DMS 273 (cell line): ENCODE measurements at regions not wholly inside any gene's neighbourhood (a gene's known extent, or its start where the extent isn't known, plus 50 kb on each side); places are given as distances from the start of the nearest gene placed in this dataset.
A peak's percentile ranks its signal among the peaks of the same experiment; 100 is the strongest.

Experiments used
- DNase-seq: peaks from one replicate; lab custom pipeline; 2025; ENCODE audit not compliant: unreplicated experiment; lab: John Stamatoyannopoulos, UW

GRCh38 chr1:114232691-114233090 is 79.0 kb upstream of the SYT6 start:
- DNase-seq: no peak

- DNase-seq: no peak
Observed at GRCh38 chr1:114231301-114231700, 77.6 kb upstream of the SYT6 start.

GRCh38 chr1:114229368-114229767 is 75.7 kb upstream of the SYT6 start:
- DNase-seq: no peak

GRCh38 chr1:114227059-114227458 is 73.4 kb upstream of the SYT6 start:
- DNase-seq: no peak

- peak; percentile 21 for DNase-seq
Observed at GRCh38 chr1:114224196-114224907, 70.7 kb upstream of the SYT6 start.

GRCh38 chr1:114222920-114223319 is 69.3 kb upstream of the SYT6 start:
- DNase-seq: no peak

- peak; percentile 26 for DNase-seq
Observed at GRCh38 chr1:114219172-114219868, 65.7 kb upstream of the SYT6 start.

- peak; percentile 26 for DNase-seq
Observed at GRCh38 chr1:114218361-114219171, 64.9 kb upstream of the SYT6 start.

- peak; percentile 85 for DNase-seq
Observed at GRCh38 chr1:114216431-114217173, 62.9 kb upstream of the SYT6 start.

GRCh38 chr1:114215436-114215835 is 61.8 kb upstream of the SYT6 start:
- peak; percentile 64 for DNase-seq

- no peak for DNase-seq
Observed at GRCh38 chr1:114214016-114214415, 60.3 kb upstream of the SYT6 start.

GRCh38 chr1:114209971-114210370 is 56.3 kb upstream of the SYT6 start:
- peak; percentile 66 for DNase-seq

GRCh38 chr1:114208714-114209113 is 55.0 kb upstream of the SYT6 start:
- peak; percentile 5 for DNase-seq

GRCh38 chr1:114208106-114208505 is 54.4 kb upstream of the SYT6 start:
- no peak for DNase-seq

- no peak for DNase-seq
Observed at GRCh38 chr1:114207635-114208034, 54.0 kb upstream of the SYT6 start.

- no peak for DNase-seq
Observed at GRCh38 chr1:114206392-114206791, 52.7 kb upstream of the SYT6 start.

GRCh38 chr1:114203595-114204128 is 50.0 kb upstream of the SYT6 start:
- no peak for DNase-seq
